ENCODE measurements at regions not wholly inside any gene's neighbourhood (a gene's known extent, or its start where the extent isn't known, plus 50 kb on each side); places are given as distances from the start of the nearest gene placed in this dataset.

DNA sequence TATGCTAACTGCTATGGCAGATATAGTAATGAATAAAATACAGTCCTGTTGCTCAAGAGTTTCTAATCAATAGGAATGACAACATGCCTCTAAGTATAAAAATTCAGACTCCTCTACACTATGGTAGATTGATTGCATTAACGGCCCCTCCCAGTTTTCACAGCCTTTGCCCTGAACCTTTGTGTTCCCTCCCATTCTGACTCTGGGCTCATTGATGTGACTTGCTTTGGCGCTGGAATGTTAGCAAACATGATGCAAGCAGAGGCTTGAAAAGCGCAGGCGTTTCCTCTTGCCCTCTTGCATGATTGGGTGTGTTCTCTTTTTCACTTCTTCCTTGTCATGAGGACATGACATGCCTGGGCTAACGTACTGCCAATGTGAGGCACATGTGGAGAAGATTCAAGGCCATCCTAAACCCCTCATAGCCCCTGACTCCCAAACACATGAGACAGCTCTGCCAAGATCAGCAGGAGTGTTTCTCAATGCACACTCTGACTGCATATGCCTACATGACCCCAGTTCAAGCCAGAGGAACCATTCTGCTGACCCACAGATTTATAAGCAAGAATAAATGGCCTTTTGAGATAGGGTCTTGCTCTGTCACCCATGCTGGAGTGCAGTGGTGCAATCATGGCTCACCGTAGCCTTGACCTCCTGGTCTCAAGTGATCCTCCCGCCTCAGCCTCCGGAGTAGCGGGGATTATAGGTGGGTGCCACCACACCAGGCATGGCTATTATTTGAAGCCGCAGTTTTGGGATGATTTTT is 49.7 kb upstream of the CD28 start:
- DNase-seq (ENCODE audit: low read depth in 1 of 2, low spot score in 1 of 2) = peak in 1 of 2 experiments; percentile 43
- in situ Hi-C loops (cut with HindIII; ENCODE audit: low pct_unique_long_range_greater_than_20kb, low sequenced_read_pairs) = no loop called here
- TF ChIP-seq JUND (IDR thresholded peaks at IDR 0.05; ENCODE audit: low read depth) = no peak
